ENCODE measurements at regions not wholly inside any gene's neighbourhood (a gene's known extent, or its start where the extent isn't known, plus 50 kb on each side); places are given as distances from the start of the nearest gene placed in this dataset.
"Not testable (repeated sequence)": the region's sequence is repeated elsewhere in the genome, so short reads cannot be mapped to it uniquely, and the experiment has no call there.

GRCh38 chr2:144675331-144675730 is 155.4 kb upstream of the ZEB2 start:
- no peak for DNase-seq

- no peak for DNase-seq
These were observed 154.2 kb upstream of the ZEB2 start for GRCh38 chr2:144674071-144674470.

GRCh38 chr2:144673456-144673855 is 153.5 kb upstream of the ZEB2 start:
- no peak for DNase-seq

GRCh38 chr2:144671695-144672455 is 152.0 kb upstream of the ZEB2 start:
- DNase-seq: peak; percentile 28

- DNase-seq: no peak
These were observed 150.8 kb upstream of the ZEB2 start for GRCh38 chr2:144670738-144671137.

- no peak for DNase-seq
These were observed 150.2 kb upstream of the ZEB2 start for GRCh38 chr2:144670080-144670479.

DNA sequence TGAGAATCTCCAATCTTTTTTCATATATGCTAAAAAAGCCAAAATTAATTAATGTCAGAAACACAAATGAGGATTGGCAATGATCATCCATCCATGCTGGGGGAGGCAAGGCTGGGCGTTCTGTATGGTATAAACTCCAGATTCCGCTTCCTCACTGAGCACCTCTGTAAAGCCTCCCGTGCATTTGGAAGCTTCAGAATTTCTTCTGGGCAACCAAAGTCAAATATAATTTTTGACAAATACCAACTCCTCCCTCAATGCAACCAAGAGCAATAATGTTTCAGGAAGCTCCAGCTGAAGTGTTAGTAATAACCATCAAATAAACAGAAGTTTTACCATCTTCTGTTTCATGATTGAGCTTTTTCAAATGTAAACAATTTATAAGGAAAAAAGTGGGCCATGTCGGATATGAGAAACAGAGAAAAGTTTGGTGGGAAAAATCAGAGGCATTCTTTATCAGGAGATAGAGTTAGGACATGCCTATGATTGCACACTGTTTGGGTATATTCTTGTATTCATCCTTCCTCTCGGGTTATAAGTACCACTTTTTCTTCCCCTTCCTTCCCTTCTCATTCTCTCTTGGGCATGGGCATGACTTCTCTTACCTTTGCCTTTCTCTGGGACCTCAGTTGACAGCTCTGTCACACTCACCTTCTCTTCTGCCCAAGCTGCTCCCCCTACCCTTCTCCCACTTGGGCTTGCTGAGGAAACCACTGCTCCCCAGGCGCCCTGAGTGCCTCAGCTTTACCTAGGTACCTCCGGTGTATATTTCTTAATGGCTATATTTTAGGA is 149.5 kb upstream of the ZEB2 start:
- no peak for DNase-seq

- no peak for DNase-seq
These were observed 148.7 kb upstream of the ZEB2 start for GRCh38 chr2:144668493-144669110.

DNA sequence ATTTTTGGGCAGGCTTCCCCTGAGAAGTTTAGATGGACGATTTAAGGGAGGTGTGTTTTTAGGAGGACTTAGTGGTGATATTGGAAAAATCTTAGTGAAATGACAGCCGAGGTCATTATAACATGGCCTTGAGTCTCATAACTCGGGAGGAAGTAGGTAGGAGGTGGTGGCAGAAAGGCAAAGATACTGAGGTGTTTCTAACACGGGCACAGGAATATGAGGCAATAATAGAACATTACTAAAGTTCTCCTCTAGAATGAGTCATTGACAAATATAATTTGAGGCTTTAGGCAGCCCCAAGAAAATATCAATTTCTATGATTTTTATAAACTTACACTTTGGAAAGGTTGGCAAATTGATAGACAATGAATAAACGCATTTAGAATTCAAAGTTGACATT is 146.1 kb upstream of the ZEB2 start:
- no peak for DNase-seq

DNA sequence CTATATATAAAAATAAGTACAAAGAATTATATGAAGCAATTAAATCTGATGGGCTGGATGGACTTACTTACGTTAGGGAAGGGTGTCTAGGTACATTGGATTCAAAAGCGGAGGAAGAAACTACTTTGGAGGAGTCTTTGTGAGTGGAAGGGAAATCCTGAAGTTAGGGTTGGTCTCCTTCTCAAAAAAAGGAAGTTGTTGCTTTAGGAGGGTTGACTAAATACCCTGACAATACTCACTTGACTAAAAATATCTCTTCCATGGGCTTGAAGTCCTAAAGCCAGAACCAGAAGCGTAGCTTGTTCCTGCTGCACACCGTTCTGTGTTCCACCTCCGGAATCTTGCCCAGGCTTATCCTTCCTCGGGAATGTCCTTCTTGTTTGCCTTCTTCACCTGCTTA is 143.3 kb upstream of the ZEB2 start:
- no peak for DNase-seq

GRCh38 chr2:144660518-144661316 is 140.8 kb upstream of the ZEB2 start:
- DNase-seq: no peak

DNA sequence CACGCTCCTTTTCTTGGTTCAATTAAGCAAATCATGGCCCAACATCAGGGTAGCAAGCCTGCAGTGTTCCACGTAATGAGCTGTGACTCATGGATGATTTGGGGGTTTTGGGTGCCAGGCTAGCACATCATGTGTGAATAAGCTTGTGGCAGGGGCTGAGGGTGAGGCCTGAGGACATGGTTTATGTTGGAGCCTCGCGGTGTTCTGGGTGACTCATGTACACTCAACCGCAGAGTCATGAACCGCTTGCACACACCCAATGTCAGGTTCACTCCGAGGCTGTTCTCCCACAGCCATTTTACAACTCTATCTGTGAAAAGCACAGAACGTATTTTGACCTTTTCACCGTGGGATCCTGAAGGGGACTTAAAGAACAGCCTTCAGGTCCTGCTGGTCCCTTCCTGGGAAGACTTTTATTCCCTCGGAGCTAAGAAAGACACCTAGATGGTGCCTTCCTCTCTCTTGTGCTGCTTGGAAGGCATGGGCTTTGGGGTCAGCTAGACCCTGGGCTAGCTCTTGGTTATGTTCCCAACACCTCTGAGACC is 139.9 kb upstream of the ZEB2 start:
- peak; percentile 93 for DNase-seq

DNA sequence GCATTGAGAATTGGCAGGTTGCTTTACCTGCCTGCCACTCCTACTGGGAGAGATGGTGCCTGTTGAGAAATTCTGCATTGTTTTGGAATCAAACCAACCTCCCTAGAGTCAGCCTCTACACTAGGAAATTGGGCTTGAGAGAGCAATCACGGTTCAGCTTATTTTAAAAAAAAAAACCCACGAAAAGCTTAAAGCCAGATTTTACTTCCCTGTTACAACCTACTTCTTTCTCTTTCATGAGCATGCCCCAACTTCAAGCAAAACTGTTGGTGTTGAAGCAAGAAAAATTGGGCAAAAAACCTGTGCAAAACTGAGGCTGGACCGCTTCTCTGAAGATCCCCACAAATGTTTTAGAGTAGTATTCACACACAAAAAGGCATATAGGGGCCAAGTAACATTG is 134.6 kb upstream of the ZEB2 start:
- no peak for DNase-seq

DNA sequence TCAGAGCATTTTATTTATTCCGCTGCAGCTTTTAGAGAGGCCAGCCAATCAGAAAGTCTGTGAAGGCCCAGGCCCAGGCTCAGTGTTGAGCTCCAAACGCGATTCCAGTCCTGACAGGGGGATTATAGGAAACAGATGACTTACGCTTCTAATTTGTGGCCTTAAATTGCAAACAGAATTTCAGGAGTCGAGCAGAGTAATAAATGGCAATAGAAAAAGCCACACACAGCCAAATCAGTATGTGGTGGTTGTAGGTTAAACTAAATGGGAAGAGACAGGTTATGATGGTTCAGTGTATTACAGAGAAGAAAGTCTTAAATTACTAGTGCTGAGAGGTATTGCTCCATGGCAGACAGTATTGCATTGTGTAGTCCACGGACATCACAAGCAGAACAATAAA is 131.0 kb upstream of the ZEB2 start:
- peak; percentile 63 for DNase-seq

DNA sequence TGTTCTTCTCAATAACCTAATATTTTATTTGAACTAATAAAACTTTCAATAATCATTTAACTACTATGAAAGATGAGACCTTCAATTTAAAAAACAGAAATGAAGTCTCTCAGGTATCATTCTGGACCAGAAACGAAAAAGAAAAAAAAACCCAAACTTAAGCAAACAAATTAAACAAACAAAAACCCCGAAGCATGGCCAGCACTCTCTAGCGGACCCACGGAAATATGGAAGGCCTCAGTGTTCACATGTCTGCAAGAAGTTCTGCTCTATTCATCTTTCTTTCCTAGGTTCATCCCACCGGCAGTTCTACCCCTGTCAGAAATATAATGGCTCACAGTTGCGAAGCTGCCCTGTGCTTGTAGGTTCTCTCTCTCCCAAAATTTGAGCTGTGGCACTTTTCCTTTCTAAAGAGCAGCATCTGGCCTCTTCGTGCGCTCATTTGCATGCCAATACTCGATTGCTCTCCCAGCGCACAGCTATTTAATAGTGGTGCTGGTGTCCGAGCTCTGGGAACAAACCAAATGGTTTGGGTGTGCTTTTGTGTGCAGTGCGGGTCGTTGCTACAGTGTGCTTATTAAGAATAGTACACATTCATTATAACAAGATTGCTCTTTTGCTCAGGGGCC is 129.0 kb upstream of the ZEB2 start:
- no peak for DNase-seq

DNA sequence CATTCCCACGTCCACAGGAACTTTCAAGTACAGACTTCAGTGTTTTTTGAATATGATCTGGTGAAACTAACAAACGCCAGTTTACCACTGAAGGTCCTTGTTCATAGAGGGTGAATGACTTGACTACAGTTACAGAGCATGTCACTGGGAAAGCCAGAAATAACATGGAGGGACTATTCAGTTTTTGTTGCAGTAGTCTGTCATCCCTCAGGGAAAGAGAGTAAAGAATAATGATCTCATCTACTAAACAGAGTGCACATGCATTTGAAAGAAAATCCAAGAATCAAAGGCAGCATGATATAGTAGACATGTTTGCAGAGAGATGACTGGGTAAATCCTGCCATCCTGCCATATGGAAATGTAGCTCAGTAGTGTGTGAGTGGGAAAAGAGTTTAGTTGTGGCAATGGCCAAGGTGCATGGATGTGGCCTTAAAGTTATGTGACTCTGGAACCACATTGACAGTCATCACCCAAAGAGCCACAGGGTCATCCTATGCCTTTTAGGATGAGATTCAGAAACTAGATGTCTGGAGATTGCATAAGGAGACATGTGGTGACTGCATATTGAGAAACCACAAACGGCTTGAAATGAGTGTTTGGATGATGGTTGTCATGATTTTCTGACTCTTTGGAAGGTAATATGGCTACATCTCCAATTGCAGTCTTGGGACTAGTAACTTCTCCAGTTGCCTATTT is 125.3 kb upstream of the ZEB2 start:
- peak; percentile 65 for DNase-seq

- no peak for DNase-seq
These were observed 124.6 kb upstream of the ZEB2 start for GRCh38 chr2:144644549-144644948.

DNA sequence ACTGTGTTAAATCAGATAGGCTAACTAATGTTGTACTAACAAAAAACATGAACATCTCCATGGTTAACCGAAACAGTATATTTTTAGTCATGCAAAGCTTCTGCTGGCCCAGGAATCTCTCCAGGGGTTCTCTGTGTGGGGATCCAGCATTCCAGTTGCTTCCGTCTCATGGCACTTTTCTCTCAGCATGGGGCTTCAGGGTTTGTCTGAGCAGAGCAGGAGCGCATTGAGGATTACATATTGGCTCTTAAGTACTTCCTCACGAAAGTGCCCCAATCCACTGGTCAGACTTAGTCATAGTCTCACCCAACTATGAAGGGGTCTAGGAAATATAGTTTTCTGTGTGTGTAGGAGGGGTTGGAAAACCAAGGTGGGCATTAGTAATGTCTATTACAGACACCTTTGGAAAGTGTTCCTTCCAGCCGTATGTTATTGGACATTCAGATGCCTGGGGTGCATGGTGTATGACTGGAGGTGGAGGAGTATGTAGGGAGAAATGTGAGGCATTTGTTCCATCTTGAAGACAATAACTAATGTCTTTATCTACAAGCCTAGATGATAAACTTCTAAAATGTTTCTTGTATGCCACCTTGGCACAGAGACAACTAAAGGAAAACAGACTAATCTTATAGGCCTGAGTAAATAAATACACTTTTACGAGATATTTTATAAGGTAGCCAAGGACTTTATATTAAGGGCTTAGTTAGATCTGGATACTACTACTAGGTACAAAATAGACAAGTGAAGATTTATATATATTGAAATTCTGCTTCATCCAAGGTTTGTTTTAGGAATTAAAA is 123.8 kb upstream of the ZEB2 start:
- DNase-seq: peak; percentile 39

DNA sequence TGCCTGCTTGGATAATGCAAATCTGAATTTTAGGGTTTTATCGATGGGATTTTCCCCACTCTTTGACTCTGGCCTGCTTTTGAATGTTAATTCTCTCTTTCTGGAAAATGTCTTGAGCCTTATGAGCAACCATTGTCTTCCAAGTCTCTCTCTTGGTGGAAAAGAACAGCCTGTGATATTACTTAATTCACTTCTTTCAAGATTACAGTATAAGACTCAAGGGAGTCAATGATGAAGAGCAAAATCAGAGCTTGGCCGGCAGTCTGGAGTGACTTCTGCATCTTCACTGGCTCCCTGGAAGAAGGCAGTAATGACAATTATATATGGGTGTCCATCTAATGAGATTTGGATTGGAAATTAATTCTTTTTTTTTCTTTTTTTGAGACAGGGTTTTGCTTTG is 122.9 kb upstream of the ZEB2 start:
- DNase-seq: no peak

DNA sequence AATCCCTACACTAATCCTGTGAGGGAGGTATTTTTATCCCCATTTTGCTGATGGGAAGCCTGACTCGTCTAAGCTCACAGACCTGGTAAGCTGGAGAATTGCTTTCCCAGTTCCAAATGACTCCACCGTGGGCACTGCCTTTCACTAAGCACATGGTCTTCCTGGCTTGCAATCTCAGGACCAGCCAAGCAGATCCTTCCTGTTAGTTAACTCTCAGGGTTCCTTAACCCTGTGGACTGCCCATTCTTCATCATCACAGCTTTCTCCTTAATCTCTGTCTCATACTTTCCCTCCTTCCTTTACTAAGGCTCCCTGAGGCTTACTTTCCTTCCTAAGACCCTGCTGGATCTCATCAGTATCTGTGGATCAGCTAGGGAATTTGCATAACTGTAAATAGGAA is 122.2 kb upstream of the ZEB2 start:
- DNase-seq: no peak

DNA sequence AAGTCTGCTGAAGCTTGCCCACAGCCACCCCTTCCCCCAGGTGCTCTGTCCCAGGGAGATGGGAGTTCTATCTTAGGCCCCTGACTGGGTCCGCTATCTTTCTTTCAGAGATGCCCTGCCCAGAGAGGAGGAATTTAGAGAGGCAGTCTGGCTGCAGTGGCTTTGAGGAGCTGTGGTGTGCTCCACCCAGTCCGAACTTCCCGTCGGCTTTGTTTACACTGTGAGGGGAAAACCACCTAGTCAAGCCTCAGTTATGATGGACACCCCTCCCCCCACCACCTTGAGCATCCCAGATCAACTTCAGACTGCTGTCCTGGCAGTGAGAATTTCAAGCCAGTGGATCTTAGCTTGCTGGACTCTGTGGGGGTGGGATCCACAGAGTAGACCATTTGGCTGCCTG is 118.3 kb upstream of the ZEB2 start:
- DNase-seq: not testable (repeated sequence)

Measured in fibroblast of skin of right biceps (primary cell).